ENCODE measurements at regions not wholly inside any gene's neighbourhood (a gene's known extent, or its start where the extent isn't known, plus 50 kb on each side); places are given as distances from the start of the nearest gene placed in this dataset.

GRCh38 chr4:22196551-22196950, 248.0 kb upstream of the KCNIP4 start:
- Histone ChIP-seq H3K27ac (ENCODE audit: extremely low read depth, low read depth, low read length) (no peak overlapping the region), H3K36me3 (ENCODE audit: control insufficient read depth, insufficient read depth, low read length) (no peaks in the 10 kb centered on the region), H3K4me2 (ENCODE audit: insufficient read depth, low read length) (no peak overlapping the region), H3K9me1 (ENCODE audit: control insufficient read depth, insufficient read depth, low read length) (no peaks in the 10 kb centered on the region), H4K20me1 (replicated peaks; ENCODE audit: control insufficient read depth, insufficient read depth, low read length) (no peaks in the 10 kb centered on the region), H3K4me3 (no peak overlapping the region), H3K9ac (ENCODE audit: insufficient read depth in 1 of 2, low read depth in 2 of 2, low read length in 2 of 2) (no peak overlapping the region), H2AFZ (ENCODE audit: low read depth, low read length) (no peak overlapping the region), H3K9me3 (replicated peaks; ENCODE audit: control insufficient read depth, insufficient read depth, low read depth, low read length) (no peaks in the 10 kb centered on the region), H3K4me1 (replicated peaks in 1 of 2; ENCODE audit: control insufficient read depth in 2 of 2, insufficient read depth in 2 of 2, low read length in 2 of 2) (no peaks in the 10 kb centered on the region), H3K79me2 (ENCODE audit: control insufficient read depth, insufficient read depth, low read length) (no peaks in the 10 kb centered on the region), H3K27me3 (ENCODE audit: control insufficient read depth in 2 of 2, insufficient read depth in 2 of 2, low read length in 2 of 2) (no peaks in the 10 kb centered on the region)
- no TSS peak for BruUV-seq (replicated peaks)
- ATAC-seq (no peak), FAIRE-seq (no peak), DNase-seq (ENCODE audit: extremely low read depth in 1 of 4, low spot score in 3 of 4) (no peak)
- in situ Hi-C loops (cut with MboI), result no loop called here
- CTCF ChIA-PET (ENCODE audit: low intra/inter-chr PET ratio), result no interaction called here
- intact Hi-C loops (cut with micrococcal nuclease), result no loop called here
- POLR2A ChIA-PET, result interaction anchor here (0.6 to 0.8 kb wide), 2 partner anchors 11 to 298 kb away, joined by 3 read pairs; no protein-coding TSS in a partner anchor
- 0% methylated on average over 3 of the region's 3 CpGs for WGBS (ENCODE audit: insufficient coverage, low coverage, missing lambda C conversion rate)
- TF ChIP-seq RNF219 (CRISPR knock-in tag; IDR thresholded peaks at IDR 0.05) (no peak), ARHGAP35 (IDR thresholded peaks at IDR 0.05; ENCODE audit: partially characterized antibody) (no peak), RAD21 (CRISPR knock-in tag; conservative IDR thresholded peaks at IDR 0.05 in 1 of 2, IDR thresholded peaks at IDR 0.05 in 1 of 2) (no peak), TAF9B (IDR thresholded peaks at IDR 0.05; ENCODE audit: partially characterized antibody) (no peak), ZEB2 (IDR thresholded peaks at IDR 0.05) (no peak), SRSF9 (IDR thresholded peaks at IDR 0.05; ENCODE audit: borderline replicate concordance, low read depth, low read length) (no peak), ZBED1 (IDR thresholded peaks at IDR 0.05) (no peak), ARID2 (IDR thresholded peaks at IDR 0.05) (no peak), HDAC6 (IDR thresholded peaks at IDR 0.05; ENCODE audit: low read depth, low read length) (no peak)
- TF ChIP-seq, protein P1, sequence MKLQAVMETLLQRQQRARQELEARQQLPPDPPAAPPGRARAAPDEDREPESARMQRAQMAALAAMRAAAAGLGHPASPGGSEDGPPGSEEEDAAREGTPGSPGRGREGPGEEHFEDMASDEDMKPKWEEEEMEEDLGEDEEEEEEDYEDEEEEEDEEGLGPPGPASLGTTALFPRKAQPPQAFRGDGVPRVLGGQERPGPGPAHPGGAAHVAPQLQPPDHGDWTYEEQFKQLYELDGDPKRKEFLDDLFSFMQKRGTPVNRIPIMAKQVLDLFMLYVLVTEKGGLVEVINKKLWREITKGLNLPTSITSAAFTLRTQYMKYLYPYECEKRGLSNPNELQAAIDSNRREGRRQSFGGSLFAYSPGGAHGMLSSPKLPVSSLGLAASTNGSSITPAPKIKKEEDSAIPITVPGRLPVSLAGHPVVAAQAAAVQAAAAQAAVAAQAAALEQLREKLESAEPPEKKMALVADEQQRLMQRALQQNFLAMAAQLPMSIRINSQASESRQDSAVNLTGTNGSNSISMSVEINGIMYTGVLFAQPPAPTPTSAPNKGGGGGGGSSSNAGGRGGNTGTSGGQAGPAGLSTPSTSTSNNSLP (IDR thresholded peaks at IDR 0.05; ENCODE audit: borderline replicate concordance, low read depth, low read length), result no peak
- TF ChIP-seq, protein P2, sequence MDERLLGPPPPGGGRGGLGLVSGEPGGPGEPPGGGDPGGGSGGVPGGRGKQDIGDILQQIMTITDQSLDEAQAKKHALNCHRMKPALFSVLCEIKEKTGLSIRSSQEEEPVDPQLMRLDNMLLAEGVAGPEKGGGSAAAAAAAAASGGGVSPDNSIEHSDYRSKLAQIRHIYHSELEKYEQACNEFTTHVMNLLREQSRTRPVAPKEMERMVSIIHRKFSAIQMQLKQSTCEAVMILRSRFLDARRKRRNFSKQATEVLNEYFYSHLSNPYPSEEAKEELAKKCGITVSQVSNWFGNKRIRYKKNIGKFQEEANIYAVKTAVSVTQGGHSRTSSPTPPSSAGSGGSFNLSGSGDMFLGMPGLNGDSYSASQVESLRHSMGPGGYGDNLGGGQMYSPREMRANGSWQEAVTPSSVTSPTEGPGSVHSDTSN (CRISPR knock-in tag; IDR thresholded peaks at IDR 0.05; ENCODE audit: low read depth), result no peak
- TF ChIP-seq, protein P2 (tag; conservative IDR thresholded peaks at IDR 0.05; ENCODE audit: low read depth), result no peak

Data from K562 (cell line).